GM23248 (cell line): ENCODE measurements at regions not wholly inside any gene's neighbourhood (a gene's known extent, or its start where the extent isn't known, plus 50 kb on each side); places are given as distances from the start of the nearest gene placed in this dataset.

Experiments used
- DNase-seq: peaks from one replicate; pipeline ENCODE4 v3.0.0-alpha.2; 2015
- H2AFZ ChIP-seq: fragments of 200-600 bp; sonication (generic); 2 replicates; pipeline ENCODE4 v1.6.1; 2016; ENCODE audit warnings: antibody characterized with exemption
- H3F3A ChIP-seq: fragments of 200-600 bp; sonication (generic); 2 replicates; pipeline ENCODE4 v1.6.1; 2016; ENCODE audit warnings: mild to moderate bottlenecking, antibody characterized with exemption, mixed run types; ENCODE audit not compliant: insufficient read depth
- H3K27ac ChIP-seq: fragments of 200-600 bp; sonication (generic); 2 replicates; pipeline ENCODE4 v1.5.1; 2016; ENCODE audit warnings: mild to moderate bottlenecking
- H3K27me3 ChIP-seq: fragments of 200-600 bp; sonication (generic); replicated peaks from 2 replicates; pipeline ENCODE4 v1.6.1; 2016; ENCODE audit warnings: mild to moderate bottlenecking; ENCODE audit not compliant: insufficient read depth
- H3K36me3 ChIP-seq: fragments of 200-600 bp; sonication (generic); 2 replicates; pipeline ENCODE4 v1.6.1; 2016; ENCODE audit warnings: low read depth, mild to moderate bottlenecking
- H3K4me1 ChIP-seq: fragments of 200-600 bp; sonication (generic); 2 replicates; pipeline ENCODE4 v1.6.1; 2016; ENCODE audit warnings: mild to moderate bottlenecking; ENCODE audit not compliant: insufficient read depth
- H3K4me2 ChIP-seq: fragments of 200-600 bp; sonication (generic); one replicate; pipeline ENCODE4 v1.6.1; 2016; ENCODE audit warnings: mild to moderate bottlenecking; ENCODE audit not compliant: unreplicated experiment
- H3K4me3 ChIP-seq: fragments of 200-600 bp; sonication (generic); 2 replicates; pipeline ENCODE4 v1.5.1; 2016; ENCODE audit warnings: mild to moderate bottlenecking
- H3K79me2 ChIP-seq: fragments of 200-600 bp; sonication (generic); 2 replicates; pipeline ENCODE4 v1.6.1; 2016; ENCODE audit warnings: mild to moderate bottlenecking; ENCODE audit not compliant: insufficient read depth
- H3K9ac ChIP-seq: fragments of 200-600 bp; sonication (generic); 2 replicates; pipeline ENCODE4 v1.6.1; 2016; ENCODE audit warnings: mild to moderate bottlenecking
- H3K9me2 ChIP-seq: fragments of 200-600 bp; sonication (generic); 2 replicates; pipeline ENCODE4 v1.6.1; 2016; ENCODE audit warnings: mixed run types, mild to moderate bottlenecking, moderate library complexity; ENCODE audit not compliant: insufficient read depth
- H3K9me3 ChIP-seq: fragments of 200-600 bp; sonication (generic); one replicate; pipeline ENCODE4 v1.6.1; 2017; ENCODE audit warnings: low read depth
- H4K20me1 ChIP-seq: fragments of 200-600 bp; sonication (generic); 2 replicates; pipeline ENCODE4 v1.6.0; 2016; ENCODE audit not compliant: insufficient read depth
- EZH2 ChIP-seq: fragments of 200-600 bp; sonication (generic); IDR thresholded peaks from 2 replicates; pipeline ENCODE4 v1.6.1; 2018; ENCODE audit warnings: antibody characterized with exemption, mild to moderate bottlenecking; ENCODE audit not compliant: insufficient read depth, poor library complexity, severe bottlenecking
- EZH2phosphoT487 ChIP-seq: fragments of 200-600 bp; sonication (generic); IDR thresholded peaks from 2 replicates; pipeline ENCODE4 v1.6.1; 2018; ENCODE audit warnings: antibody characterized with exemption, moderate library complexity, mild to moderate bottlenecking, low read depth; ENCODE audit not compliant: insufficient read depth
- WGBS, 2 experiments: methylation state at CpG; one replicate each; pipeline ENCODE4 v1.1.6; 2015 to 2017; ENCODE audit warnings: low lambda C conversion rate in 2 of 2, low coverage in 1 of 2; ENCODE audit errors: missing lambda C conversion rate in 2 of 2; 5-methylcytosine and 5-hydroxymethylcytosine counted together
- in situ Hi-C: fragments of 300-500 bp; cut with MboI; formaldehyde crosslinking; loops from 2 replicates; pipeline ENCODE4 v1.15.0; 2020

DNA sequence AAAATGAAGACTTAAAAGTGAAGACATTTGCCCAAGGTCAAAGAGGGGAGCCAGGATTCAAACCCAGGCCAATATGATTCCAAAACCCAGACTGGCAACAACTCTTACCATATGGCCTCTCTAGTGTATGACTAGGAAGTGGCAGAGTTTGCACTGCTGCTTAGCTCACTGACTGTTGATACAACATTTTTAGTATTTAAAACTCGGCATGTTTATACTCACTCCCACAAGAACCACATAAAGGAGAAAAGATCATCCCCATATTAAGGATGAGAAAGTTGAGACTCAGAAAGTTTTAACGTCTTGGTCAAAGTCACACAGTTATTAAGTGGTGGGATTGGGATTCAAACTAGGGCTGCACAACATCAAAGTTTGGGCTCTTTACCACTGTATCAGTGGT lies 81.7 kb downstream of the CCDC34 start:
- peak overlapping the region; percentile 34; the same call in 1 of the 2 replicates for H3K9ac ChIP-seq
- H3K27ac ChIP-seq, result peak overlapping the region; percentile 83
- H2AFZ ChIP-seq, result no peak overlapping the region
- TF ChIP-seq EZH2phosphoT487, result no peak
- TF ChIP-seq EZH2, result no peak
- H4K20me1 ChIP-seq, result no peaks in the 10 kb centered on the region
- WGBS, 2 experiments, result 97 to 98% methylated on average over 2 of the region's 2 CpGs
- DNase-seq, result no peak
- no peaks in the 10 kb centered on the region for H3K36me3 ChIP-seq
- peaks cover 25% of the 10 kb centered on the region for H3F3A ChIP-seq
- H3K79me2 ChIP-seq, result no peaks in the 10 kb centered on the region
- H3K4me1 ChIP-seq, result peaks cover 24% of the 10 kb centered on the region
- in situ Hi-C loops, result no loop called here
- H3K9me2 ChIP-seq, result peaks cover 4% of the 10 kb centered on the region; the same call in 1 of the 2 replicates
- H3K4me3 ChIP-seq, result no peak overlapping the region
- H3K4me2 ChIP-seq, result peak overlapping the region; percentile 26
- H3K9me3 ChIP-seq, result no peaks in the 10 kb centered on the region
- no peaks in the 10 kb centered on the region for H3K27me3 ChIP-seq

DNA sequence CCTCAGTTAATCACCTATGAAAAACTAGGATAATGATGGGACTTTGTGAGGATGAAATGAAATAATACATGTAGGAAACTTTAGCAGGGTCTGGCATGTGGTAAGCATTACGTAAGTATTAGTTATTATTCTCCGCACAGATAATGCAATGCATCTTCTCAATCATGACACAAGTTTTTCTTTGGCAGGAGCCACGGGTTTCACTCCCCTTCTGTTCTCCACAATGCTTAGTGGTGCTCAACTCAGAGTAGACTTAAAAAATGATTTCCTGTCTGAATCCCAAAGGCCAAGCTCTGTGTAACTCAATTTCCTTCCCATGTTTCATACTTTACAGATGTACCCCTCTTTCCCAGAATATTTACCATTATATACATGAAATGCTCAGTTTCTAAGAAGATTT lies 82.9 kb downstream of the CCDC34 start:
- Histone ChIP-seq H3K4me2 (no peak overlapping the region), H4K20me1 (no peaks in the 10 kb centered on the region), H3K27ac (no peak overlapping the region), H3K79me2 (no peaks in the 10 kb centered on the region), H3K9me2 (peaks cover 5% of the 10 kb centered on the region; the same call in 1 of the 2 replicates), H3K4me1 (peaks cover 24% of the 10 kb centered on the region), H3K4me3 (no peak overlapping the region), H3K9me3 (no peaks in the 10 kb centered on the region), H3K27me3 (no peaks in the 10 kb centered on the region), H2AFZ (no peak overlapping the region), H3F3A (peaks cover 25% of the 10 kb centered on the region), H3K9ac (no peak overlapping the region), H3K36me3 (no peaks in the 10 kb centered on the region)
- in situ Hi-C loops, result no loop called here
- TF ChIP-seq EZH2, result no peak
- TF ChIP-seq EZH2phosphoT487, result no peak
- DNase-seq, result peak; percentile 43
- 41 to 46% methylated on average over 3 of the region's 3 CpGs for whole genome bisulfite sequencing, 2 experiments

DNA sequence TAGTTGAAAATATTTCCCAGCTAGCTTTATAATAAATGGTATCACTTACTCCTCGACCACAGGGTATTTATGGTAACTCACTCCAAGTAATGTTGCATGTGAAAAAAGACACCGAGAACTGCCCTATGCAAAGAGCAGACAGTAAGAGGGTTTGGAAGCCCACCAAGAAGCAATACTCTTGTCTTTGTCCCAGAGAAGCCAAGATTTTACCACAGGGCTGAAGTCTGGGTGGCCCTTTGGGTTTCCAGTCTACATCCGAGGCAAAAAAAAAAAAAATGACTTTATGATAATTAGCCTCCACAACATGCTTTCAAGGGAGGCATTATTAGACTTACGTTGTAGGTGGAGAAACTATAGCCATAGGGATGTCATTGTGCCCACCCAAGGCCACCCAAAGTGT lies 83.6 kb downstream of the CCDC34 start:
- WGBS, 2 experiments, result 84 to 91% methylated on average over 4 of the region's 4 CpGs
- Histone ChIP-seq H4K20me1 (no peaks in the 10 kb centered on the region), H3K9me2 (peaks cover 5% of the 10 kb centered on the region; the same call in 1 of the 2 replicates), H3K27me3 (no peaks in the 10 kb centered on the region), H3K9ac (no peak overlapping the region), H3K27ac (no peak overlapping the region), H3K4me2 (no peak overlapping the region), H3F3A (peaks cover 25% of the 10 kb centered on the region), H2AFZ (no peak overlapping the region), H3K4me3 (no peak overlapping the region), H3K4me1 (peaks cover 24% of the 10 kb centered on the region), H3K79me2 (no peaks in the 10 kb centered on the region), H3K36me3 (no peaks in the 10 kb centered on the region), H3K9me3 (no peaks in the 10 kb centered on the region)
- no peak for DNase-seq
- in situ Hi-C loops, result no loop called here
- TF ChIP-seq EZH2 (no peak), EZH2phosphoT487 (no peak)

DNA sequence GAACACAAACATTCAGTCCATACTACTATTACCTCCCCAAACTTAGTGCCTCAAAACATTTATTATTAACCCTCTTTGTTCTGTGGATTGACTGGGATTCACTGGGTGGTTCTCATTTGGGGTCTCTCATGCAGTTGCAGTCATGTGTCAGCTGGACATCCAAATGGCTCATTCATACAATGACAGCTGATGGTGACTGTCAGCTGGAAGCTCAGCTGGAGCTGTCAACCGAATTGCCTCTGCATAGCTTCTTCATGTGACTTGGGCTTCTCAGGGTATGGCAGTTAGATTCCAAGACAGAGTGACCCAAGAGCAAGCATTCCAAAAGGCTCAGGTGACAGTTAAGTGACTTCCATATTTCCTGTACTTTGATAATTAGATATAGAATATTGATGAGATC lies 85.2 kb downstream of the CCDC34 start:
- WGBS, 2 experiments, result 100% methylated on average over 1 of the region's 1 CpG
- H3K79me2 ChIP-seq, result no peaks in the 10 kb centered on the region
- no peak overlapping the region for H2AFZ ChIP-seq
- no peak overlapping the region for H3K4me3 ChIP-seq
- peaks cover 20% of the 10 kb centered on the region for H3K4me1 ChIP-seq
- no peak for DNase-seq
- in situ Hi-C loops, result no loop called here
- H3K27ac ChIP-seq, result no peak overlapping the region
- no peaks in the 10 kb centered on the region for H3K9me3 ChIP-seq
- no peak overlapping the region for H3K9ac ChIP-seq
- TF ChIP-seq EZH2 (no peak), EZH2phosphoT487 (no peak)
- no peaks in the 10 kb centered on the region for H4K20me1 ChIP-seq
- peaks cover 5% of the 10 kb centered on the region; the same call in 1 of the 2 replicates for H3K9me2 ChIP-seq
- no peaks in the 10 kb centered on the region for H3K27me3 ChIP-seq
- H3K36me3 ChIP-seq, result no peaks in the 10 kb centered on the region
- no peak overlapping the region for H3K4me2 ChIP-seq
- peaks cover 20% of the 10 kb centered on the region for H3F3A ChIP-seq

DNA sequence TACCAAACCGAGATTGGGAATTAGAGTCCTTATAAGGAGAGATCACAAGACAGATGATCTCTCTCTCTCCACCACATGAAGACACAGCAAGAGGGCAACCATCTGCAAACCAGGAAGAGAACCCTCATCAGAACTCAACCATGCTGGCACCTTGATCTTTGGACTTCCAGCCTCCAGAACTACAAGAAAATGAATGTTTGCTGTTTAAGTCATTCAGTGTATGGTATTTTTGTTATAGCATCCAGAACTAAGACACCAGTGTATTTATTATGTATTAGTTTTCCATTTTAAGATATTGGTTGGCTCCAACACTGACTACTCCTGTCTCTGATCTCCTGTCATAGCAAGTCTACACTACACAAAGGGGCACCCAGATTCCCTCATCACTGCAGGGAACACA lies 86.9 kb downstream of the CCDC34 start:
- H3K27me3 ChIP-seq, result no peaks in the 10 kb centered on the region
- no peak for TF ChIP-seq EZH2phosphoT487
- TF ChIP-seq EZH2, result no peak
- in situ Hi-C loops, result no loop called here
- H3K36me3 ChIP-seq, result no peaks in the 10 kb centered on the region
- H3K9me2 ChIP-seq, result peaks cover 5% of the 10 kb centered on the region; the same call in 1 of the 2 replicates
- H3F3A ChIP-seq, result peaks cover 5% of the 10 kb centered on the region
- WGBS, 2 experiments, result 25 to 36% methylated on average over 1 of the region's 1 CpG
- H3K4me1 ChIP-seq, result peaks cover 4% of the 10 kb centered on the region; the same call in 1 of the 2 replicates
- H2AFZ ChIP-seq, result no peak overlapping the region
- H3K4me2 ChIP-seq, result no peak overlapping the region
- no peak for DNase-seq
- H3K79me2 ChIP-seq, result no peaks in the 10 kb centered on the region
- no peaks in the 10 kb centered on the region for H3K9me3 ChIP-seq
- H3K9ac ChIP-seq, result no peak overlapping the region
- H3K4me3 ChIP-seq, result no peak overlapping the region
- no peaks in the 10 kb centered on the region for H4K20me1 ChIP-seq
- no peak overlapping the region for H3K27ac ChIP-seq
